ENCODE measurements at regions not wholly inside any gene's neighbourhood (a gene's known extent, or its start where the extent isn't known, plus 50 kb on each side); places are given as distances from the start of the nearest gene placed in this dataset.

GRCh38 chr1:229710746-229711145 is 84.7 kb downstream of the URB2 start:
- no peak for TF ChIP-seq POLR2A (IDR thresholded peaks at IDR 0.05)
- TF ChIP-seq CTCF (IDR thresholded peaks at IDR 0.05 in 4 of 5, conservative IDR thresholded peaks at IDR 0.05 in 1 of 5) = no peak
